Endothelial cell of umbilical vein (primary cell): ENCODE measurements at regions not wholly inside any gene's neighbourhood (a gene's known extent, or its start where the extent isn't known, plus 50 kb on each side); places are given as distances from the start of the nearest gene placed in this dataset.

Source experiments
- BruUV-seq: library from RNA; stranded (reverse); fragments of 400-500 nt; replicated peaks from 2 replicates; lab custom pipeline; 2021; lab: Mats Ljungman, UMichigan
- CTCF ChIA-PET: fragments of 300-600, 350-600 bp; sonication (Branson Sonifier 250); formaldehyde crosslinking; loops from one replicate; lab custom pipeline; 2021; ENCODE audit warnings: antibody characterized with exemption, inconsistent platforms; lab: Charles Lee
- POLR2A ChIA-PET: fragments of 300-600, 350-600 bp; sonication (Branson Sonifier 250); formaldehyde crosslinking; loops from one replicate; lab custom pipeline; 2021; ENCODE audit warnings: antibody characterized with exemption, inconsistent platforms; lab: Charles Lee
- DNase-seq: peaks from one replicate; pipeline ENCODE4 v3.0.0-alpha.2; 2011; ENCODE audit warnings: low read depth, low spot score
- FAIRE-seq: peaks from 2 replicates; lab custom pipeline; 2011; peaks lifted over from hg19 to GRCh38; lab: Jason Lieb, UNC
- H2AFZ ChIP-seq: 2 replicates; pipeline ENCODE4 v1.6.0; 2012; ENCODE audit warnings: low read depth, low read length, control low read depth, inconsistent platforms
- H3K27ac ChIP-seq: 2 replicates; pipeline ENCODE4 v1.5.1; 2011; ENCODE audit warnings: low read depth, mild to moderate bottlenecking, control low read depth, low read length, moderate library complexity; ENCODE audit not compliant: insufficient read depth
- H3K27me3 ChIP-seq, 2 experiments: 2 replicates each; pipeline versions ENCODE4 v1.6.0 to v1.6.1; 2011; ENCODE audit warnings: low read length in 2 of 2, mixed read lengths in 1 of 2; ENCODE audit not compliant: control insufficient read depth in 2 of 2, insufficient read depth in 2 of 2
- H3K36me3 ChIP-seq, 2 experiments: 2 replicates in 1 of 2; 3 replicates in 1 of 2; pipeline ENCODE4 v1.5.1; 2011; ENCODE audit warnings: low read length in 2 of 2, mild to moderate bottlenecking in 1 of 2, moderate library complexity in 1 of 2; ENCODE audit not compliant: control insufficient read depth in 2 of 2, insufficient read depth in 2 of 2; ENCODE audit errors: extremely low read depth in 1 of 2
- H3K4me1 ChIP-seq: 3 replicates; pipeline ENCODE4 v1.5.1; 2011; ENCODE audit warnings: mild to moderate bottlenecking, low read length; ENCODE audit not compliant: control insufficient read depth, insufficient read depth; ENCODE audit errors: extremely low read depth
- H3K4me2 ChIP-seq: 2 replicates; pipeline ENCODE4 v1.6.1; 2011; ENCODE audit warnings: low read length, control low read depth, mixed read lengths; ENCODE audit not compliant: insufficient read depth
- H3K4me3 ChIP-seq, 3 experiments: fragments of 200-600 bp in 1 of 3; sonication (generic), shearing (Covaris generic) in 1 of 3; replicated peaks in 1 of 3; 2 replicates each; pipeline ENCODE4 v1.5.1; 2011 to 2016; ENCODE audit warnings: control low read depth in 3 of 3, low read length in 3 of 3, mild to moderate bottlenecking in 2 of 3, inconsistent platforms in 1 of 3, low read depth in 1 of 3, moderate library complexity in 1 of 3; ENCODE audit not compliant: insufficient read depth in 1 of 3
- H3K79me2 ChIP-seq: 2 replicates; pipeline ENCODE4 v1.6.0; 2012; ENCODE audit warnings: low read length, inconsistent platforms; ENCODE audit not compliant: control insufficient read depth, insufficient read depth
- H3K9ac ChIP-seq: replicated peaks from 2 replicates; pipeline ENCODE3; 2011; ENCODE audit warnings: low read length, control low read depth; ENCODE audit not compliant: insufficient read depth; ENCODE audit errors: extremely low read depth
- H3K9me1 ChIP-seq: replicated peaks from 3 replicates; pipeline ENCODE4 v1.6.0; 2011; ENCODE audit warnings: mild to moderate bottlenecking, low read length; ENCODE audit not compliant: control insufficient read depth, insufficient read depth; ENCODE audit errors: extremely low read depth
- H3K9me3 ChIP-seq: replicated peaks from 2 replicates; pipeline ENCODE4 v1.5.1; 2012; ENCODE audit warnings: low read length, inconsistent platforms; ENCODE audit not compliant: control insufficient read depth, insufficient read depth
- H4K20me1 ChIP-seq: replicated peaks from 2 replicates; pipeline ENCODE3; 2011; ENCODE audit warnings: mild to moderate bottlenecking, low read length; ENCODE audit not compliant: control insufficient read depth, insufficient read depth; ENCODE audit errors: extremely low read depth
- CTCF ChIP-seq, 2 donors: IDR thresholded peaks; 1 replicate in 1 of 2; 2 replicates in 1 of 2; pipeline ENCODE4 v1.5.1; 2011; ENCODE audit warnings: low read length in 2 of 2, mild to moderate bottlenecking in 2 of 2, moderate library complexity in 2 of 2, control low read depth in 1 of 2, inconsistent platforms in 1 of 2, low read depth in 1 of 2; ENCODE audit not compliant: insufficient read depth in 1 of 2; ENCODE audit errors: extremely low read depth in 1 of 2
- EZH2 ChIP-seq: IDR thresholded peaks from 2 replicates; pipeline ENCODE4 v1.6.1; 2012; ENCODE audit warnings: borderline replicate concordance, low read depth, mild to moderate bottlenecking, moderate library complexity, low read length, inconsistent platforms; ENCODE audit not compliant: severe bottlenecking
- FOS ChIP-seq: IDR thresholded peaks from 2 replicates; pipeline ENCODE4 v1.6.1; 2011; ENCODE audit warnings: mild to moderate bottlenecking, low read length, moderate library complexity, borderline replicate concordance; ENCODE audit not compliant: insufficient read depth
- GATA2 ChIP-seq: IDR thresholded peaks from 2 replicates; pipeline ENCODE4 v1.7.0; 2011; ENCODE audit warnings: low read depth, mild to moderate bottlenecking, moderate library complexity, mixed read lengths, low read length; ENCODE audit not compliant: insufficient read length, insufficient read depth
- JUN ChIP-seq: IDR thresholded peaks from 2 replicates; pipeline ENCODE4 v1.6.1; 2011; ENCODE audit warnings: borderline replicate concordance, low read depth; ENCODE audit not compliant: insufficient read length, insufficient read depth
- MAX ChIP-seq: IDR thresholded peaks from 2 replicates; pipeline ENCODE4 v1.6.1; 2011; ENCODE audit not compliant: insufficient read depth, insufficient read length
- MYC ChIP-seq: IDR thresholded peaks from one replicate; pipeline ENCODE4 v1.6.1; 2011; ENCODE audit warnings: mild to moderate bottlenecking, low read depth, low read length
- POLR2A ChIP-seq: IDR thresholded peaks from 2 replicates; pipeline ENCODE4 v1.6.1; 2012; ENCODE audit warnings: low read depth, mild to moderate bottlenecking, control low read depth, low read length
- POLR2AphosphoS5 ChIP-seq: IDR thresholded peaks from 2 replicates; pipeline ENCODE4 v1.6.1; 2012; ENCODE audit warnings: low read depth, mild to moderate bottlenecking, control low read depth, low read length, moderate library complexity; ENCODE audit not compliant: insufficient read depth
- dilution Hi-C: fragments of 300-500 bp; cut with MboI; formaldehyde crosslinking; loops from one replicate; pipeline ENCODE4 v1.15.0; 2019; ENCODE audit warnings: low sequenced_read_pairs; ENCODE audit not compliant: extremely low pct_ligation_motif_present
- intact Hi-C: fragments of 100-400 bp; cut with micrococcal nuclease; formaldehyde crosslinking; loops from one replicate; pipeline ENCODE4 v1.10.0; 2022

- Histone ChIP-seq H3K27ac (no peak overlapping the region), H3K9ac (no peak overlapping the region), H3K4me2 (no peak overlapping the region), H2AFZ (no peak overlapping the region), H3K4me3 (no peak overlapping the region), H3K79me2 (no peaks in the 10 kb centered on the region), H4K20me1 (no peaks in the 10 kb centered on the region), H3K4me1 (no peaks in the 10 kb centered on the region), H3K36me3 (no peaks in the 10 kb centered on the region), H3K9me1 (no peaks in the 10 kb centered on the region), H3K27me3 (no peaks in the 10 kb centered on the region), H3K9me3 (no peaks in the 10 kb centered on the region)
- intact Hi-C loops (no loop called here), dilution Hi-C loops (no loop called here)
- no TSS peak for BruUV-seq
- FAIRE-seq (no peak), DNase-seq (no peak)
- ChIA-PET POLR2A (no interaction called here), CTCF (no interaction called here)
- TF ChIP-seq CTCF (IDR thresholded peaks at IDR 0.05; ENCODE audit: extremely low read depth in 1 of 2, insufficient read depth in 1 of 2, low read depth in 1 of 2, low read length in 2 of 2), result no peak
- no peak for TF ChIP-seq MAX
- TF ChIP-seq POLR2A, result no peak
- no peak for TF ChIP-seq POLR2AphosphoS5
- no peak for TF ChIP-seq FOS
- no peak for TF ChIP-seq JUN
- no peak for TF ChIP-seq MYC
- TF ChIP-seq GATA2, result no peak
- no peak for TF ChIP-seq EZH2
Measured at GRCh38 chr18:53606792-53607191, 617.7 kb downstream of the MBD2 start.
